Type B pancreatic cell (in vitro differentiated cells): ENCODE measurements at regions not wholly inside any gene's neighbourhood (a gene's known extent, or its start where the extent isn't known, plus 50 kb on each side); places are given as distances from the start of the nearest gene placed in this dataset.

Source experiments
- DNase-seq: peaks from one replicate; pipeline ENCODE4 v3.0.0; 2021; ENCODE audit warnings: mixed read lengths; ENCODE audit not compliant: unreplicated experiment; ENCODE audit errors: extremely low spot score
- H3K27ac Mint-ChIP-seq: 2 replicates; pipeline ENCODE4 v1.8.0; 2021; ENCODE audit warnings: mild to moderate bottlenecking, mixed read lengths
- H3K27me3 Mint-ChIP-seq: 2 replicates; pipeline ENCODE4 v1.8.0; 2021; ENCODE audit warnings: mixed read lengths
- H3K36me3 Mint-ChIP-seq: 2 replicates; pipeline ENCODE4 v1.8.0; 2021; ENCODE audit warnings: mixed read lengths
- H3K4me1 Mint-ChIP-seq: one replicate; pipeline ENCODE4 v1.8.0; 2021; ENCODE audit warnings: mixed read lengths; ENCODE audit not compliant: unreplicated experiment
- H3K4me3 Mint-ChIP-seq: 2 replicates; pipeline ENCODE4 v1.8.0; 2021; ENCODE audit warnings: mild to moderate bottlenecking, mixed read lengths
- H3K9me3 Mint-ChIP-seq: 2 replicates; pipeline ENCODE4 v1.8.0; 2021; ENCODE audit warnings: mixed read lengths
- TF ChIP-seq, protein P1 (sequence below): fragments of 200-600 bp; sonication (generic); conservative IDR thresholded peaks from 2 replicates; pipeline ENCODE4 v1.5.0; 2021; ENCODE audit warnings: antibody characterized with exemption, mild to moderate bottlenecking

GRCh38 chr7:136079478-136079892, 102.3 kb upstream of the MTPN start:
- Mint-ChIP-seq H3K27me3 (no peaks in the 10 kb centered on the region), H3K9me3 (no peaks in the 10 kb centered on the region), H3K27ac (no peak overlapping the region), H3K36me3 (no peaks in the 10 kb centered on the region), H3K4me1 (no peaks in the 10 kb centered on the region), H3K4me3 (no peak overlapping the region)
- TF ChIP-seq, protein P1, sequence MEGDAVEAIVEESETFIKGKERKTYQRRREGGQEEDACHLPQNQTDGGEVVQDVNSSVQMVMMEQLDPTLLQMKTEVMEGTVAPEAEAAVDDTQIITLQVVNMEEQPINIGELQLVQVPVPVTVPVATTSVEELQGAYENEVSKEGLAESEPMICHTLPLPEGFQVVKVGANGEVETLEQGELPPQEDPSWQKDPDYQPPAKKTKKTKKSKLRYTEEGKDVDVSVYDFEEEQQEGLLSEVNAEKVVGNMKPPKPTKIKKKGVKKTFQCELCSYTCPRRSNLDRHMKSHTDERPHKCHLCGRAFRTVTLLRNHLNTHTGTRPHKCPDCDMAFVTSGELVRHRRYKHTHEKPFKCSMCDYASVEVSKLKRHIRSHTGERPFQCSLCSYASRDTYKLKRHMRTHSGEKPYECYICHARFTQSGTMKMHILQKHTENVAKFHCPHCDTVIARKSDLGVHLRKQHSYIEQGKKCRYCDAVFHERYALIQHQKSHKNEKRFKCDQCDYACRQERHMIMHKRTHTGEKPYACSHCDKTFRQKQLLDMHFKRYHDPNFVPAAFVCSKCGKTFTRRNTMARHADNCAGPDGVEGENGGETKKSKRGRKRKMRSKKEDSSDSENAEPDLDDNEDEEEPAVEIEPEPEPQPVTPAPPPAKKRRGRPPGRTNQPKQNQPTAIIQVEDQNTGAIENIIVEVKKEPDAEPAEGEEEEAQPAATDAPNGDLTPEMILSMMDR: no peak
- DNase-seq: no peak

DNA sequence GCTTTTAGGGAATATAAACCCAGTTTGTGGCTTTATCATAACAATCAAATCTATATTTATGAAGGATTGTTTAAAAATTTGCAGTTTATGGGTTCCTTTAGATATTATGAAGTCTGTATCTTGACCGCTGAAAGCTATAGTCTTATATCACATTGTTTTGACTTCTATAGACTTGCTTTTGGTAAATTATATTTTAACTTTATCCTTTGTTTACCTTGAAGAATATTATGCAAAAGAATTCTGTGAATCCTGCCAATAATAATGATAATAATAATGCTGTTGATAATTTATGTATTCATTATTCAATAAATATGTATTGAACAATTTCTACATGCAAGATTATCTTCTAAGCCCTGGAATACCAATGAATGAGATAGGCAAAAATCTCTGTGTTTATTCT, 101.9 kb upstream of the MTPN start:
- DNase-seq: no peak
- no peak overlapping the region for H3K27ac Mint-ChIP-seq
- no peaks in the 10 kb centered on the region for H3K4me1 Mint-ChIP-seq
- no peaks in the 10 kb centered on the region for H3K27me3 Mint-ChIP-seq
- no peaks in the 10 kb centered on the region for H3K9me3 Mint-ChIP-seq
- TF ChIP-seq, protein P1: no peak
- no peak overlapping the region for H3K4me3 Mint-ChIP-seq
- H3K36me3 Mint-ChIP-seq: no peaks in the 10 kb centered on the region

- no peaks in the 10 kb centered on the region for H3K27me3 Mint-ChIP-seq
- H3K4me3 Mint-ChIP-seq: no peak overlapping the region
- H3K36me3 Mint-ChIP-seq: no peaks in the 10 kb centered on the region
- no peaks in the 10 kb centered on the region for H3K9me3 Mint-ChIP-seq
- TF ChIP-seq, protein P1: no peak
- H3K27ac Mint-ChIP-seq: no peak overlapping the region
- no peaks in the 10 kb centered on the region for H3K4me1 Mint-ChIP-seq
- no peak for DNase-seq
Measured at GRCh38 chr7:136078630-136079029, 101.5 kb upstream of the MTPN start.

- H3K27me3 Mint-ChIP-seq: no peaks in the 10 kb centered on the region
- no peaks in the 10 kb centered on the region for H3K36me3 Mint-ChIP-seq
- no peak overlapping the region for H3K4me3 Mint-ChIP-seq
- no peaks in the 10 kb centered on the region for H3K9me3 Mint-ChIP-seq
- H3K4me1 Mint-ChIP-seq: no peaks in the 10 kb centered on the region
- H3K27ac Mint-ChIP-seq: no peak overlapping the region
- TF ChIP-seq, protein P1: no peak
- no peak for DNase-seq
Measured at GRCh38 chr7:136076954-136077353, 99.8 kb upstream of the MTPN start.

DNA sequence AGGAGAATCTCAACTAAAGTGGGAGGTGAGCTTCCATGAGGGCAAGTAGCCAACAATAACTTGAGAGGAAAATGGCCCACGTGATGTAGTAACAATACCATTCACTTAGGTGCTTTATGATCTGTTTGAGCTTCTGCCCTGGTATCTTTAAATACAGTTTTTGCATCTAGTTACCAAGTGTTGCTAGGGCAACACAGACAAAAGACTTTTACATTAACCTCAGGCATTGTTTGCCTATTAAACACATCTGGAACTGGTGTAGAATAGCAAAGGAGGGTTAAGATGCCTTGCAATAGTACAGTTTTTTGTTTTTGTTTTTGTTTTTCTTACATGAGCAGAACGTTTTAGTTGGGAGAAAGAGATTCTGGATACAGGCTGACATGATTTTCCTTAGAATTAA, 97.7 kb upstream of the MTPN start:
- H3K27me3 Mint-ChIP-seq: no peaks in the 10 kb centered on the region
- H3K4me3 Mint-ChIP-seq: no peak overlapping the region
- no peaks in the 10 kb centered on the region for H3K36me3 Mint-ChIP-seq
- peaks cover 5% of the 10 kb centered on the region for H3K4me1 Mint-ChIP-seq
- H3K27ac Mint-ChIP-seq: no peak overlapping the region
- no peaks in the 10 kb centered on the region for H3K9me3 Mint-ChIP-seq
- DNase-seq: no peak
- TF ChIP-seq, protein P1: no peak

- Mint-ChIP-seq H3K36me3 (no peaks in the 10 kb centered on the region), H3K27me3 (no peaks in the 10 kb centered on the region), H3K9me3 (no peaks in the 10 kb centered on the region), H3K4me3 (no peak overlapping the region), H3K27ac (no peak overlapping the region), H3K4me1 (peaks cover 5% of the 10 kb centered on the region)
- DNase-seq: no peak
- TF ChIP-seq, protein P1: no peak
Measured at GRCh38 chr7:136072447-136072846, 95.3 kb upstream of the MTPN start.
